ENCODE measurements at regions not wholly inside any gene's neighbourhood (a gene's known extent, or its start where the extent isn't known, plus 50 kb on each side); places are given as distances from the start of the nearest gene placed in this dataset.

DNA sequence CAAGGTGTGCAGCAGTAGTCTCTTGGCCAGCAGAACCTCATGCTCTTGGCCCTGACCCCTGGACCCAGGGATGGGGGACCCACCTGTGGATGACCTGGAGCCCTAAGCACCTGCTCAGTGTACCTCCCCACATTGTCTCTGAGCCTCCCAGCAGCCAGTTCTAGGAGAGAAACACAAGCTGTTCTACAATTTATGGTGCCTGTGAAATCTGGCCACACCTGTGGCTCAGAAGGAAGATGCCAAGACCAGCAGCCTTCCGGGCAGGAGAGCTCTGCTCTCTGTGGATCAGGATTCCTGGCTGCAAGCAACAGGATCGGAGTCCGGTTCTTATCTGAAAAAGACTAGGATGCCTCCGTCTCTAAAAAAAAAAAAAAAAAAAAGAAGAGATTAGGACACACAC lies 103.6 kb upstream of the ANO1 start:
- no peak for DNase-seq (ENCODE audit: low spot score)

DNA sequence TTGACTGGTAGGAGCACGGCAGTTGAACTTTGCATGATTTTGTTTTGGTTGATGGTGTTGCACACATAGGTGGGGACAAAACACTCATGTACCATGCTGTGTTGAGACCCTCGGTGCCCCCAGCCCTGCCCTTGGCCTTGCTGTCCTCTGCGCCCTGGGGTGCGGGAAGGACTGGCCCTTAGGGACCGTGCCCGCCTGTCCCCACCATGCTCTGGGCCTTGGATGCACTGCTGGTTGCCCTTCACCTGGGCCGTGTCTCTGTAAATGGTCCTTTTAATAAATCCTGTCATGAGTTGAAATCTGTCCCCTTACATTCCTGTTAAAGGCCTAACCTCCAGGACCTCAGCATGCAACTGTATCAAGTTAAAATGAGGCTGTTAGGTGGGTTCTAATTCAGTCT lies 102.3 kb upstream of the ANO1 start:
- no peak for DNase-seq (ENCODE audit: low spot score)

DNA sequence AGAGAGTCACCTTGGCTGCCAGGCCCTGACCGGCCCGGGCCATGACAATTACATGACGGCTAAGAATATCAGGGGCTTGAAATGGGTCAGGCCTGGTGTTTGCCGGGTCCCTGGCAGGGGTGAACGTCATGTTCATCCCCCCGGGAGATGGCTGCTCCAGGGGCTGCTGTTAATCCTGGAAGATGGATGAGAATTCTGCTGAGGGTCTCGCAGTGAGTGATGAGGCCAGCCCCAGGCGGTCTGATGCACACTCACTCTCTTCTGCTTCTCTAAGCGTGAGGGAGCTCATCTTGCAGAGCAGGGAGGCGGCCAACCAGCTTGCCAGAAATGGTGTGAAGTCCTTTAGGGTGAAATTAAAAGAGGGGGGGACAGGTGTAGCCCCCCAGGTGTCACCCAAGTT lies 101.3 kb upstream of the ANO1 start:
- no peak for DNase-seq (ENCODE audit: low spot score)

DNA sequence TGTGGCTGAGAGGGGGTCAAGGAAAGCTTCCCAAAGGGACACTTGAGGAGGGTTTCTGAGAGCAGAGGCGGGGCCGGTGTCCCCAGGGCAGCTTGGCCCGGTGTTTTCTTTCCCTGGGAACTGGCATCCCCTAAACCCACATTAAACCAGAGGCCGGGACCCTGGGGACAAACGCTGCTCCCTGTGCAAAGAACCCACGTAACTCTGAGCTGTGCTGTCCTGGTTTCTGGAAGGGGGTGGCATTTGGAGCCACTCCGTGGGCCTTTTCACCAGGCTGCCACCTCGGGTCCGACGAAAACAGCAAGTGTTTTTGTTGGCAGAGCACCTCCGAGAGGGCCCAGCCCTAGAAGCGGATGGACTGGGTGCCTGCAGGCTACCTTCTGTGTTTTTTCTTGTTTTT lies 100.2 kb upstream of the ANO1 start:
- no peak for DNase-seq (ENCODE audit: low spot score)

DNA sequence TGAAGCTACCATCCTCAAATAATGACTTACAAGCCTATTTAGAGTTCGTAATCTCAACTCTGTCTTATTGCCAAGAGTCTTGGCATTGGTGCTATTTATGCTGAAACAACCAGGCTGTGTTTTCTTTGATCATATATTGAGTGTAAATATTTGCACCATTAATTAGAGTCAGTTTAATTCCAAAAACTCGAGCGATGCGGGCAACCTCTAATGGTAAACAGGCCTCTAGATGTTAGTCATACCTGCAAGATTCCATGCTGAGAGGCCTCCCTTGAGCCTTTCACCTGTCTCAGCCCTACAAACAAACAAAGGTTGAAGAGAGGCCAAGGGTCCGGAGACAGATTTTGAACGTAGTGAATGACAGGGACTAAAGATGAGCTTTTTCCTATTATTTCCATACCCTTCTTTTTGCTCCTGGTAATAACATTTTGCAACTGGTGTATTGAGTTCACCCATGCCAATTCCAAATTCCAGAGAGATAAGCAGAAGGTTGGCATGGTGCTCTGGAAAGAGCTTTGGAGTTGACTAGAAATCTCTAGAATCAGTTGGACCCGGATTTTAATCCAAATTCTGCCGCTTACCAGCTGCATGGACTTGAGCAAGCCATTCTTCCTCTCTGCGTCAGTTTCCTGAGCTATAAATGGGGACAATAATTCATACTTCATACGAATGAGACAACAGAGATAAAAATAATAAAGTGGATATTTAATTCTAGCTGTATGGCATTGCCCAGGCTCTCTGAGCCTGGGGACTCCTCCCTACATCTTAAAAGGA lies 99.1 kb upstream of the ANO1 start:
- no peak for DNase-seq (ENCODE audit: low spot score)

DNA sequence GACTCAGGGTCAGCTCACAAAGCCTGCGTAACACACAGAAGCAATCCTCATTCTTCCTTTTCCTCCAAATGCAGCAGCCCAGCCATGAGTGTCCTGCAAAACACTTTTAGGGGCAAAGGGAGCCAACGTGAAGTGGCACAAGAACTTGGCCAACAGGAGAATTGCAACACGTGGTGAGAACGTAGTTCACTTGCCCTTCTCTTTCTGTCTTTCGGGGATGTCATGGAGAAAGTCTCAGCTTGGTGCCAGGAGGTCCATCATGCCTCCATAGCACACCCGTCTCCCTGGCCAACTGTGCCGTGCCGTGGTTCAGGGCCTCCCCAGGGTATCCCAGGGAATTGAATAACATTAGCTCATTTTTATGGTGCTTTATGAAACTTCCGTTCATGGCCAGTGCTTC lies 98.5 kb upstream of the ANO1 start:
- DNase-seq (ENCODE audit: low spot score) = no peak

DNA sequence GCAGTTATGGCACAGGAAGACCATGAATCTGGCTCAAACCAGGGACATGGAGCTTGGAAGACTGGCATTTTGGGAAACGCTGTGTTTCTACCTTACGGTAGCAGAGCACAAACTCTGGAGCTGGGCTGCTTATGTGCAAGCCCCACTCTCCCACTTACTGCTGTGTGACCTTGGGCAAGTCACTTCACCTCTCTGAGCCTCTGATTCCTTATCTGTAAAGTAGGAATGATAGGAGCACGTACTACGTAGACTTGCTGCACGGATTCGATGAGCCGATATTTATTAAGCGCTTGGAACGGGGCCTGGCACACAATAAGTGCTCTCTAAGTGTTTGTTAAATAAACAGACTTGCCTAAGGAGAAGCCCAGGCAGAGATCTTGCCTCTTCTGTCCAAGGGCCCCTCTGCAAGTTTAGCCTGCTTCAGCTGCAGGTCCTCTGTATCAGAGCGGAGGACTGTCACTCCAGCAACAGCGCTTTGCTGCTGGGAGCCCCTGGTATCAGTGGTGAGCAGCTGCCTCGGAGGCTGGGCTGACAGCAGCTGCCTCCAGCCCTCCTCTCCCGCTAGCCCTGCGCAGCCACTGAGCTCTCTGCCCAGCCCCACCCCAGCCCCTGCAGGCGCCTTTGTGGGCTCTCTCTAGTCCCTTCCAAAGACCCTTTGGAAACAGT lies 96.9 kb upstream of the ANO1 start:
- DNase-seq (ENCODE audit: low spot score) = peak; percentile 37

DNA sequence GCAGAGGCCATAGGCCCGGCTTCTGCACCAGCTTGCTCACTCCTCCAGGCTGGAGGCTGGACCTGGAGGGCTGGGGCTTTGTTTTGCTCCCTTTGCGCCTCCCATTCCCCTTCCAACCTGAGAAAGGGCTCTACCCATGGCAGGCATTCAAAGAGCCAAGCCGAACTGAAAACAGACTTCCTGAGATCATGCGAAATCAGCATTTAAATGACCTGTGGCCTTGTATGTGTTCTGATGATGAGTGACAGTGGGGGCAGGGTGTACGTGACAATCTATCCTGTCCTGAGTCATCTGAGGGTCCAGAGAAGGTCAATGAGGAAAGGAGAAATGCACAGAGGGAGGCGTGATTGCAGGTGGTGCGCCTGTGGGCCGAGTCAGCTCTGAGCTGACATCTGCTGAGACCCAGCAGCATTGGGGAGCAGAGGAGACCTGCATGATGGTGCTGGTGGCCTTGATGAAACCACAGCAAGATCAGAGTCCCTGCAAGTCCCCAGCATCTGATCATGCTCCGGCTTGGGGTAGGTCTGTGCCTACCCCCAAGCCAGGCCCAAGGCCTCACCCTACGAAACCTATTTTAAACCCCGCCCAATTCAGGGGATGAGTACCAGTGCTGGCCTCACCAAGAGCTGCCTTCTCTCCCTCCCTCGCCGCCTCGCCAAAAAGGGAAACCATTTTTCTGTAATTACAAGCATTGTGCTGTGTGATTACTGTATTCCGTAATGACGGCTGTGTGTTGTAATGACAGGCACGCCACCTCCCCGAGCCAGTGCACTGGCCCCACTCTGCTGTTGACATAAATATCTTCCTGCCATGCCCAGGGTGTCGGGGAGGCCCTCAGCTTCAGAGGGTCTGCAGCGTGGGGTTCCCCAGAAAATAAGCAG lies 95.2 kb upstream of the ANO1 start:
- DNase-seq (ENCODE audit: low spot score) = no peak

DNA sequence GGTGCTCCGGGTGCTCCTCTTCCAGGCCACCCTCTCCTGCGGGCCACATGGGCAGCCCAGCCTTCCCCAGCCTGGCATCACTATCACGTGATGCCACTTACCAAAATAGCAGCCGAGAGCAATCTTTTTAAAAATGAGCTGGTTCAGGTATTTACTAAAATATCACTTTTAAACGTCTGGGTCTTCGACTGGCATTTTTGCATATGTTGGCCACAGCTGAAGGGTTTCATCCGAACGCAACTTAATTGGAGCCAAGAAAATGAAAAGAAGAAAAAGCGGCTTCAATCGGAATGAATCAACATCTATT lies 94.6 kb upstream of the ANO1 start:
- no peak for DNase-seq (ENCODE audit: low spot score)

DNA sequence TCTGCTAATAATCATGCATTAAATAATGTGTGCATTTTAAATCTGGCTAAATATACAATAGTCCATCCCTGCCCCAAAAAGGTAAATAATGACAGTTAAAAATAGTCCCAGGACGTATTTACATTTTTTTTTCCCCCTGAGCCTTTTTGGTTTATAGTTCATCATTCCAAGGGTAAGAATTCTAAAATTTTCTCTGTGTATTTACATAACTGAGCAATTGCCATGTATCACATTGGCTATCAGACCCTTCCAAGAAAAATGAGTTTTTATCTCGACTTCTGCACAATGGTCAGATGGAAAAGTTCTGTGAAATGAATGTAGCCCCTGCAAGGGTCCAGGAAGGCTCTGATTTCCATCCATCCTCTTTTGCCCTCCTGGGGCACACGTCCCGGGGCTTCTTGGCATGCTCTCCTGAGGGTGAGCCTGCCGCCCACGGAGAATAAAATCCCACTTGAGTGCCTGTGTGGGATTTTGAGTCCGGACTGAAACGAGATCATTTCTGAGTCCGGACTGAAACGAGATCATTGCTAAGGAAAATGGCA lies 94.1 kb upstream of the ANO1 start:
- DNase-seq (ENCODE audit: low spot score) = no peak

DNA sequence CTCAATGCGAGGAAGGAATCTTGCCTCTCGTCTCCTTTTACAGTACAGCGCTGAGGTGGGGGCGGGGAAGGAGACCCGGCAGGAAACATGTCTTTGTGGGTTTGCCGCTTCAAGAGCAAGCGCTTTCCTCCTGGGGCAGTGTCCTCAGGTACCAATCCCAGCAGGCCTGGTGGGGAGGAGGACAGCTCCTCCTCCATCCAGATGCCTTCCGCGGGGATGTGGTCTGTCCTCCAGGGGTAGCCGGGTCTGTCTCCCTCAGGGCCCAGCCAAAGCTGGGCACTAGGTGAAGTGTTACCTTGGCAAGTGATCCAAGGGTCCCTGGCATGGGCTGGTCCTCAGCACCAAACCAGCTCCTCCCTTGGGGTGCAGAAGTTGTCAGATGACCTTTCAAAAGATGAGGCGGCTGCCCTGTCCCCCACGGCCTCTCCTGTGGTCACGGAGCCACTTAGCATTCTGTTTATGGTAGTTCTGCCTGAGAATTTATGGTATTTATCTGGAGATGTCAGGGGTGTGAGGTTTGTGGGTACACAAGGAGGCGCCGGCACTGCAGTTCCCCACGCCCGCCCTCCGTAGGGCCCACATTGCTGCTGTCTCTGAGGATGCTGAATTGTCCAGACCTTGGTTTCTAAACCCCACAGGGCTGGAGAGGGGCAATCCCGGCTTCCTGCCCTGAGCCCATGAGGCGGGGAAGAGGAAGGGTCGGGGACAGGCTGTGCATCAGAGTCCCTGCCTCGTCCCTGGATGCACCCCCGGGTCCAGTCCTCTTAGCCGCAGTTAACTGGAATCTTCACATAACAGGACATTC lies 93.5 kb upstream of the ANO1 start:
- no peak for DNase-seq (ENCODE audit: low spot score)

DNA sequence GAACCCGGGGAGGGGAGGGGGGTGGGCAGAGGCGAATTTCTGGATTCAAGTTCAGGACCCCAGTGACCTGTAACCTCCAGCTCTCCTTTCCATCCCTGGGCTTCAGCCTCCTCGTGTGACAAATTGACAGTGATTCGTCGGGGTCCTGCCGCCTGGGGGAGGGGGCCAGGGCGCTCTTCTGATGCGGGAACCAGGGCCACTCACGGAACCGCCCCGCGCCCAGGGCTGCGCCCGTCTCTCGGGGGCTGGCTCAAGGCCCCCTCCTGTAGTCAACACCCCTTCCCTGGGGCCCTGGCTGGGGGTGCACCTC lies 92.8 kb upstream of the ANO1 start:
- DNase-seq (ENCODE audit: low spot score) = no peak

DNA sequence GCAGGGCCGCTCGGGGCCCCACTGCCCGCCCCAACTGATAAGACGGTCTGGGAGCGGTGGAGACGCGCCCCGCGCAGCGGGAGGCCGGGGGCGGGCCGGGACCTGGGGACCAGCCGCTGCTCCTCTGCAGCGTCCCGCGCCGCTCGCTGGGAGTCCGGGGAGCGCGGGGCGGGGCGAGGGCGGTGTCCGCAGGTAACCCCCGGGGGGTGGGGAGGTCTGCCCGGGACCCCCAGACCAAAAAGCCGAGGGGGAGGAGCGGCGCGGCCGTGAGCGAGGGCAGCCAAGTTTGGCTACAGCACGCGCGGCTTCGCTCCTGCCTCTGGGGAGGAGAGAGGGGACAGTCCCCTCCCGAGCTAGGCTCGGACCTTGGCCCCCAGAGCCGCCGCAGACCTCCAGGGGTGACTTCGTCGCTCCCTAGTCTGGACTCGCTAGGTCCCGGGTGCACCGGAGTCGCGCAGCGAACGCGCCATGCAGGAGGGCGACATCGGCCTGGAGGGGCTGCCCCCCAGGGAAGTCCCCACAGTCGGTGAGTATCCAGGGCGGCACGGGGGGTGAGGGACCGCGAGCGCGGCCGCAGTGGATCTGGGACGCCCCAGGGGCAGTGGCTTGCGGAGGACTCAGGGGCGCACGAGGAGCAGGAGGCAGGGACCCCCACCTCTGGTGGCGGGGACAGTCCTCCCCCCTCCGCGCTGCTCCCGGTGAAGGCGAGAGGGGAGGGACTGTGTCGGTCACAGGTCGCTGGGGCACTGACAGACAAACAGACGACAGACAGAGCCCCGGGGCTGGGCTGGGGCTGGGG lies 92.3 kb upstream of the ANO1 start:
- DNase-seq (ENCODE audit: low spot score) = no peak

DNA sequence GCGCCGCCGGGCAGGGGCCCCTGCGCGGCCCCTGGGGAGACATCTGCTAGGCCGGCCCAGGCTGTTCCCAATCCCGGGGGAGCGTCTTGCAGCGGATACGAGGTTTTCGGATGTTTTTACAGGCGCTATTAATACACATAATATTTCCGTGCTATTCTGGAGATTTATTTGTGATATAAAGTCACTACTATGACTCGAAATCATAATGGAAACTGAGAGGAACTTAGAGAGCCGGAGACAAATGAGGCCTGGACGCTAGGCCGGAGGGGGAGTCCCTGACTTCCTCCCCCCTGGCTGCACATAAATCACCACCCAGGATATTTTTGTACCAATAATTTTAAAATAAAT lies 91.7 kb upstream of the ANO1 start:
- DNase-seq (ENCODE audit: low spot score) = no peak

DNA sequence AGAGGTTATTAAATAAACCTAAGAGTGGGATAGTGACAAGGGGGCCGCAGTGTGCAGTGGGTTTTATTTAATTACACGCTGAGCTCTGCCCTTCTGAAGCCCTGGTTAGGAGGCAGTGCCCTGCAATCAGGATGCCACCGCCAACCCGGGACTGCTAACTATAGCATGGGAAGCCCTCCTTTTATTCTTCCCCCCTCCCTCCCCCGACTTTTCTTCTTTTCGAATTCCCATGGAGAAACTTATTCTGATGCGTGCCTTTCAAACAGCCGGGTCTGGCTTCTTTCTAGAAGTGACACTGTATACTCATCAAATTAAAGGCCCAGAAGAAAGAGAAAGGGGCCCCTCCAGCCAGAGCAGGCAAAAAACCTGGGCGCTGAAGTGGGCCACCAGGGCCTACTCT lies 91.3 kb upstream of the ANO1 start:
- no peak for DNase-seq (ENCODE audit: low spot score)

DNA sequence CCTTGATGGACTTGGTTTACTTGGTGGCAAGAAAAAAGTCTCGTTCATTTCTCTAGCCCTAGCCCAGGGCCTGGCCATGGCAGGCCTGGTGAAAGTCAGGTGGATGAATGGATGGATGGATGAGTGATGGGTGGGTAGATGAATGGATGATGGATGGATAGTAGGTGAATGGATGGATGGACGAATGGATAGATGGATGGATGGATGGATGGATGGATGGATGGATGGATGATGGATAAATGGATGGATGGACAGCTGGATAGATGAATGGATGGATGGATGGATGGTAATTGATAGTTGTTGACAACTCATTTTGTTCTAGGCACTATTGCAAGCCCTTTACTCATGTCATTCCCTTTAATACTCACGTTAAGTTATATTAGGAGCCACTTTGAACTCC lies 86.1 kb upstream of the ANO1 start:
- no peak for DNase-seq (ENCODE audit: low spot score)

DNA sequence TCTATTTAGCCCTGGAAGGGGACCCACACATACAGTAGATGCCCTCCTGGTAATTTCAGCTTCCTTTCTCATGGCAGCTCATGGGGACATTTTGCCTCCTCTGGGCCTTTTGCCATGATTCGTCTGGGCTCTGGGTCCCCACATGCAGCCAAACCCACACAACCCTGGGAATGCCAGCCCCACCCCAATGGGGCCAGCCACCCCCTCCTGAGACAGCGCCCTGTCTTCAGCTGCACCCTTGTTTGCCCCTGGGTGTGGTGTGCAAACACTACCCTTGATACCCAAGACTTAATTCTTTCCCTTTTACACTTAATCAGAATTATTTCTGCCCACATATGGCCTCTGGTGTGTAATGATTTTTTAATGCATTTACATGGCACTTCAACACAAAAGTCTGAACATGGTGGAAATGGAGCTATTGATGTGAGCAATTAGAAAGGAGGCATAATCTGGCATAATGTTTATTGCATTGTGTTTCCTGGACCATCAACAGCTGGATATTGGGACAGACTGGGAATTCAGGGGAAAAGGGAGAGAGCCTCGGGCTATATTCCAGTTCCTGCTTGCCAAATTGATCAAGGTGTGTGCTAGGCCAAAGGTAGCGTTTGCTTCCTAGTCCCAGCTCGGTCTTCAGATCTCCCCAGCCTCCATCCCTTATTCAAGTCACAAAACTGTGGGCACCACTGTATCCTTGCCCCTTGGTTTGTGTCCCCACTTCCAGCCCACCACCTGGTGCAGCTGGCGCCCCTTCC lies 85.0 kb upstream of the ANO1 start:
- DNase-seq (ENCODE audit: low spot score) = no peak

DNA sequence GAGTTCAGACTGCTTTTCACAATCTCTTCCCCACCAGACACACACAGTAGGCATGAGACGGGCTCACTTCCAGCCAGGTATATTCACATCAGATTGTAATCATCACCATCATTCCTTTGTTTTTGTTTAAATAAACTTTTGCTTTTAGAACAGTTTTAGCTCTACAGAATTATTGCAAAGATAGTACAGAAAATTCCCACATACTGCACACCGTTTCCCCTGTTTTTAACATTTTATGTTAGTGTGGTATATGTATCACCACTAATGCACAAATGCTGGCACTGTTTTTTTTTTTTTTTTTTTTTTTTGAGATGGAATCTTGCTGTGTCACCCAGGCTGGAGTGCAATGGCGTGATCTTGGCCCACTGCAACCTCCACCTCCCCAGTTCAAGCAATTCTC lies 83.3 kb upstream of the ANO1 start:
- no peak for DNase-seq (ENCODE audit: low spot score)

DNA sequence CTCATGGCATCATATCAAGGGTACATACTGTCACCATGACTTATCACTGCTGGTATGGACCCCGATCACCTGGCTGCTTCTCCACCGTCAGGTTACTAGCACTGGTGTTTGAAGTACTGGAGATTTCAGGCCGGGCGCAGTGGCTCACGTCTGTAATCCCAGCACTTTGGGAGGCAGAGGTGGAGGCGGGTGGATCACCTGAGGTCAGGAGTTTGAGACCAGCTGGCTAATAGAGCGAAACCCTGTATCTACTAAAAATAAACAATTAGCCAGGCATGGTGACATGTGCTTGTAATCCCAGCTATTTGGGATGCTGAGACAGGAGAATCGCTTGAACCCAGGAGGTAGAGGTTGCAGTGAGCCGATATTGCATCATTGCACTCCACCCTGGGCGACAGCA lies 82.4 kb upstream of the ANO1 start:
- no peak for DNase-seq (ENCODE audit: low spot score)

DNA sequence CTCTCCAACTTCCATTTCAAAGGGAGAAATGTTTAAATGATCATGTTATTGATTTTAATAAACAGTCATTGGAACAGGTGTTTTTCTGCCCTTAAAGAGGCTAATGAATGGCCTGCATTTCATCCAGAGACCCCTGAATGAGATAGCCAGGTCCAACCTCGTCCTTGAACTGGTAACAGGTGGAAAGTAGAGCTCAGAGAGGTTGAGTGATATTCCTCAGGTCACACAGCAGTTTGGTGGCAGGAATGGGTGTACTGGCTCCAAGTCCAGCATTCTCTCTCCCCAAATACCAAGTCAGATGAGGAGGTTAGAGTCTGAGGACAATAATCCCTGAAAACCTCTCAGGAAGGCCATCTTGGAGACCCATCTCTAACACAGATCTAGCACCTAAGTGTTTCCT lies 81.7 kb upstream of the ANO1 start:
- DNase-seq (ENCODE audit: low spot score) = no peak

DNA sequence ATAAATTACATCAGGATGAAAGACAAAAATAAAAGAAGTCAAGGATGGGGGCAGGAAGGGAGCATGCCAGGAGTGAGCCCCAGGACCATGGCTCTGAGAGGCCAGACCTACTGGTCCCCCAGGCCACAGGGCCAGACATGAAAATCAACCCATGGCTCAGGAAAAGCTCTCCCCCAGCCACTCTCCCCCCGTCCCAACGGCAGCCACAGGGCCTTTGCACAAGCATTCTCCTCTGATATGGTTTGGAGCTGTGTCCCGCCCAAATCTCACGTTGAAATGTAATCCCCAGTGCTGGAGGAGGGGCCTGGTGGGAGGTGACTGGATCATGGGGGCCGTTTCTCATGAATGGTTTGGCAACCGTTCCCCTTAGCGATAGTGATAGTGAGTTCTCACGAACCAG lies 80.8 kb upstream of the ANO1 start:
- DNase-seq (ENCODE audit: low spot score) = no peak
